ENCODE measurements at regions not wholly inside any gene's neighbourhood (a gene's known extent, or its start where the extent isn't known, plus 50 kb on each side); places are given as distances from the start of the nearest gene placed in this dataset.
A peak's percentile ranks its signal among the peaks of the same experiment; 100 is the strongest.

- Histone ChIP-seq H3K36me3 (no peaks in the 10 kb centered on the region), H3K4me3 (no peak overlapping the region), H3K4me1 (no peaks in the 10 kb centered on the region), H3K27ac (no peak overlapping the region), H3K27me3 (no peaks in the 10 kb centered on the region), H3K9me3 (peaks cover 0 to 3% (median 0%) of the 10 kb centered on the region in 4 donors)
- 19 to 27% methylated on average over 7 of the region's 7 CpGs for WGBS, 2 donors
- TF ChIP-seq POLR2A (IDR thresholded peaks at IDR 0.05) = no peak
- no peak for TF ChIP-seq EP300 (IDR thresholded peaks at IDR 0.05)
- no peak for TF ChIP-seq CTCF (IDR thresholded peaks at IDR 0.05)
- no peak for DNase-seq (ENCODE audit: low spot score in 2 of 2)
Measured at GRCh38 chr4:59240011-59240410, 1960.1 kb upstream of the ADGRL3 start.

- Histone ChIP-seq H3K4me3 (no peak overlapping the region), H3K27ac (no peak overlapping the region), H3K27me3 (no peaks in the 10 kb centered on the region), H3K36me3 (no peaks in the 10 kb centered on the region), H3K4me1 (no peaks in the 10 kb centered on the region), H3K9me3 (peaks cover 0 to 3% (median 0%) of the 10 kb centered on the region in 4 donors)
- TF ChIP-seq CTCF (IDR thresholded peaks at IDR 0.05) (no peak), EP300 (IDR thresholded peaks at IDR 0.05) (no peak), POLR2A (IDR thresholded peaks at IDR 0.05) (no peak)
- no peak for DNase-seq (ENCODE audit: low spot score in 2 of 2)
Measured at GRCh38 chr4:59243038-59243437, 1957.1 kb upstream of the ADGRL3 start.

- H3K9me3 ChIP-seq = peaks cover 0 to 3% (median 0%) of the 10 kb centered on the region in 4 donors
- no peaks in the 10 kb centered on the region for H3K27me3 ChIP-seq
- H3K27ac ChIP-seq = no peak overlapping the region
- H3K4me1 ChIP-seq = no peaks in the 10 kb centered on the region
- no peak overlapping the region for H3K4me3 ChIP-seq
- no peaks in the 10 kb centered on the region for H3K36me3 ChIP-seq
- DNase-seq (ENCODE audit: low spot score in 2 of 2) = no peak
- TF ChIP-seq POLR2A (IDR thresholded peaks at IDR 0.05) (no peak), CTCF (IDR thresholded peaks at IDR 0.05) (peak in 1 of 5 experiments; percentile 12), EP300 (IDR thresholded peaks at IDR 0.05) (no peak)
- 8 to 9% methylated on average over 1 of the region's 1 CpG for WGBS, 2 donors
Measured at GRCh38 chr4:59247032-59247431, 1953.1 kb upstream of the ADGRL3 start.

GRCh38 chr4:59248313-59248712 is 1951.8 kb upstream of the ADGRL3 start:
- Histone ChIP-seq H3K4me1 (no peaks in the 10 kb centered on the region), H3K4me3 (no peak overlapping the region), H3K9me3 (no peaks in the 10 kb centered on the region), H3K27me3 (no peaks in the 10 kb centered on the region), H3K36me3 (no peaks in the 10 kb centered on the region), H3K27ac (no peak overlapping the region)
- TF ChIP-seq EP300 (IDR thresholded peaks at IDR 0.05) (no peak), CTCF (IDR thresholded peaks at IDR 0.05) (no peak), POLR2A (IDR thresholded peaks at IDR 0.05) (no peak)
- no peak for DNase-seq (ENCODE audit: low spot score in 2 of 2)
- WGBS, 2 donors = 65 to 83% methylated on average over 1 of the region's 1 CpG

- whole genome bisulfite sequencing, 2 donors = 46 to 61% methylated on average over 2 of the region's 2 CpGs
Measured at GRCh38 chr4:59249110-59249509, 1951.0 kb upstream of the ADGRL3 start.

More at GRCh38 chr4:59249110-59249509, 1951.0 kb upstream of the ADGRL3 start:
- H3K4me1 ChIP-seq = no peaks in the 10 kb centered on the region
- no peaks in the 10 kb centered on the region for H3K9me3 ChIP-seq
- no peak for TF ChIP-seq POLR2A (IDR thresholded peaks at IDR 0.05)
- TF ChIP-seq CTCF (IDR thresholded peaks at IDR 0.05) = no peak
- no peak for TF ChIP-seq EP300 (IDR thresholded peaks at IDR 0.05)
- no peak overlapping the region for H3K27ac ChIP-seq
- DNase-seq (ENCODE audit: low spot score in 2 of 2) = no peak
- H3K27me3 ChIP-seq = no peaks in the 10 kb centered on the region
- no peak overlapping the region for H3K4me3 ChIP-seq
- H3K36me3 ChIP-seq = no peaks in the 10 kb centered on the region

Data from tibial nerve (tissue), 4 donors.